HCT116 (cell line): ENCODE measurements at regions not wholly inside any gene's neighbourhood (a gene's known extent, or its start where the extent isn't known, plus 50 kb on each side); places are given as distances from the start of the nearest gene placed in this dataset.

Source experiments
- ATAC-seq: fragments of 200-7000 bp; cut with Tn5 transposase; 2 replicates; pipeline ENCODE4 v1.9.1; 2020; ENCODE audit warnings: mild to moderate bottlenecking, moderate library complexity
- BruUV-seq: library from RNA; stranded (reverse); fragments of 400-500 nt; replicated peaks from 2 replicates; lab custom pipeline; 2021; lab: Mats Ljungman, UMichigan
- CTCF ChIA-PET: fragments of 300-600 bp; sonication (Branson Sonifier 250); formaldehyde crosslinking; loops from one replicate; lab custom pipeline; 2021; ENCODE audit warnings: antibody characterized with exemption; lab: Charles Lee
- POLR2A ChIA-PET: fragments of 300-600, 350-600 bp; sonication (Branson Sonifier 250); formaldehyde crosslinking; loops from one replicate; lab custom pipeline; 2021; ENCODE audit warnings: antibody characterized with exemption; lab: Charles Lee
- RAD21 ChIA-PET, 2 experiments: fragments of 300-600 bp; sonication (Branson Sonifier 250); formaldehyde crosslinking; loops; one replicate each; lab custom pipeline; 2023; ENCODE audit warnings: low total read pairs in 2 of 2; ENCODE audit not compliant: uncharacterized antibody in 2 of 2, unreplicated experiment in 2 of 2, low non-redundant PET in 1 of 2; lab: Charles Lee
- DNase-seq: peaks from one replicate; pipeline ENCODE4 v3.0.0-alpha.2; 2010; ENCODE audit warnings: low read depth, low spot score
- H2AFZ ChIP-seq: fragments of 200-600 bp; shearing (Covaris generic), sonication (generic); 2 replicates; pipeline ENCODE4 v1.6.1; 2017; ENCODE audit warnings: low read depth, mixed run types, mixed read lengths, antibody characterized with exemption, low read length; ENCODE audit not compliant: poor library complexity, severe bottlenecking
- H3K27ac ChIP-seq: 2 replicates; pipeline ENCODE4 v1.5.1; 2012; ENCODE audit warnings: low read depth, low read length
- H3K27me3 ChIP-seq: fragments of 200-600 bp; sonication (generic); 2 replicates; pipeline ENCODE4 v1.6.1; 2016; ENCODE audit warnings: mixed run types, low read length, mixed read lengths; ENCODE audit not compliant: insufficient read depth
- H3K36me3 ChIP-seq, 2 experiments: fragments of 200-500 bp in 1 of 2; fragments of 200-600 bp in 1 of 2; sonication (Bioruptor generic) in 1 of 2; sonication (generic) in 1 of 2; 2 replicates each; pipeline versions ENCODE4 v1.5.1 to v1.6.1; 2014 to 2016; ENCODE audit warnings: low read length in 2 of 2, inconsistent platforms in 1 of 2, mixed read lengths in 1 of 2, mixed run types in 1 of 2; ENCODE audit not compliant: insufficient read depth in 2 of 2, control insufficient read depth in 1 of 2
- H3K4me1 ChIP-seq, 2 experiments: fragments of 200-600 bp in 1 of 2; sonication (generic) in 1 of 2; 2 replicates each; pipeline versions ENCODE4 v1.5.1 to v1.6.1; 2012 to 2017; ENCODE audit warnings: low read length in 2 of 2, inconsistent platforms in 1 of 2, mild to moderate bottlenecking in 1 of 2, mixed read lengths in 1 of 2, mixed run types in 1 of 2, moderate library complexity in 1 of 2; ENCODE audit not compliant: insufficient read depth in 2 of 2, control insufficient read depth in 1 of 2
- H3K4me2 ChIP-seq: fragments of 200-600 bp; sonication (generic); 2 replicates; pipeline ENCODE4 v1.6.1; 2017; ENCODE audit warnings: mixed run types, low read length, mixed read lengths
- H3K4me3 ChIP-seq, 2 experiments: fragments of 200-600 bp in 1 of 2; sonication (generic) in 1 of 2; replicated peaks in 1 of 2; 2 replicates each; pipeline ENCODE4 v1.5.1; 2011 to 2016; ENCODE audit warnings: low read length in 2 of 2, control low read depth in 1 of 2, low read depth in 1 of 2, mild to moderate bottlenecking in 1 of 2, mixed read lengths in 1 of 2, mixed run types in 1 of 2
- H3K79me2 ChIP-seq: fragments of 200-600 bp; sonication (generic); 2 replicates; pipeline ENCODE4 v1.6.1; 2017; ENCODE audit warnings: mild to moderate bottlenecking, mixed run types, low read length, moderate library complexity, mixed read lengths; ENCODE audit not compliant: insufficient read depth
- H3K9ac ChIP-seq: fragments of 200-600 bp; sonication (generic); 2 replicates; pipeline ENCODE4 v1.6.1; 2016; ENCODE audit warnings: low read length, mixed read lengths
- H3K9me2 ChIP-seq: fragments of 200-600 bp; sonication (generic), shearing (Covaris generic); 2 replicates; pipeline ENCODE4 v1.6.1; 2017; ENCODE audit warnings: mixed run types, mild to moderate bottlenecking, moderate library complexity; ENCODE audit not compliant: insufficient read depth
- H3K9me3 ChIP-seq, 2 experiments: fragments of 200-500 bp in 1 of 2; fragments of 200-600 bp in 1 of 2; sonication (Bioruptor generic) in 1 of 2; sonication (generic) in 1 of 2; 2 replicates each; pipeline ENCODE4 v1.6.1; 2014 to 2017; ENCODE audit warnings: low read length in 2 of 2, mixed read lengths in 2 of 2, inconsistent platforms in 1 of 2, low read depth in 1 of 2, mild to moderate bottlenecking in 1 of 2, mixed run types in 1 of 2, moderate library complexity in 1 of 2; ENCODE audit not compliant: control insufficient read depth in 1 of 2, insufficient read depth in 1 of 2
- H4K20me1 ChIP-seq: fragments of 200-600 bp; sonication (generic), shearing (Covaris generic); 2 replicates; pipeline ENCODE4 v1.6.1; 2017; ENCODE audit warnings: mixed run types, mild to moderate bottlenecking, moderate library complexity; ENCODE audit not compliant: insufficient read depth
- CBX3 ChIP-seq: IDR thresholded peaks from 2 replicates; pipeline ENCODE4 v1.6.1; 2012; ENCODE audit warnings: low read depth
- CEBPB ChIP-seq: IDR thresholded peaks from 2 replicates; pipeline ENCODE4 v1.6.1; 2012; ENCODE audit warnings: low read depth
- ELF1 ChIP-seq: IDR thresholded peaks from 2 replicates; pipeline ENCODE4 v1.6.1; 2012; ENCODE audit warnings: low read depth, borderline replicate concordance
- EZH2phosphoT487 ChIP-seq: fragments of 200-600 bp; IDR thresholded peaks from 2 replicates; pipeline ENCODE4 v1.6.1; 2018; ENCODE audit warnings: antibody characterized with exemption, borderline replicate concordance
- FOSL1 ChIP-seq: IDR thresholded peaks from 2 replicates; pipeline ENCODE4 v1.6.1; 2012; ENCODE audit warnings: low read depth
- POLR2A ChIP-seq: IDR thresholded peaks from 2 replicates; pipeline ENCODE4 v1.7.0; 2011; ENCODE audit warnings: borderline replicate concordance; ENCODE audit not compliant: insufficient read depth, insufficient read length; ENCODE audit errors: extremely low read depth
- POLR2AphosphoS5 ChIP-seq: IDR thresholded peaks from 2 replicates; pipeline ENCODE4 v1.6.1; 2011; ENCODE audit warnings: mild to moderate bottlenecking, low read depth, low read length, moderate library complexity
- SIN3A ChIP-seq: IDR thresholded peaks from 2 replicates; pipeline ENCODE4 v1.6.1; 2012; ENCODE audit warnings: low read depth
- SRF ChIP-seq: IDR thresholded peaks from 2 replicates; pipeline ENCODE4 v1.6.1; 2012; ENCODE audit warnings: low read depth
- TCF7L2 ChIP-seq: IDR thresholded peaks from 2 replicates; pipeline ENCODE4 v1.7.0; 2011; ENCODE audit warnings: borderline replicate concordance, inconsistent platforms; ENCODE audit not compliant: insufficient read depth, insufficient read length; ENCODE audit errors: extremely low read depth
- ZFX ChIP-seq: fragments of 450-650 bp; IDR thresholded peaks from 2 replicates; pipeline ENCODE4 v1.6.1; 2017
- ZNF274 ChIP-seq: fragments of 200-500 bp; sonication (Bioruptor generic); IDR thresholded peaks from 2 replicates; pipeline ENCODE4 v1.6.1; 2014; ENCODE audit warnings: mild to moderate bottlenecking, low read depth, low read length, inconsistent platforms
- intact Hi-C: fragments of 100-400 bp; cut with micrococcal nuclease; formaldehyde crosslinking; loops from 2 replicates; pipeline ENCODE4 v1.10.0; 2022
- TF ChIP-seq, protein P1 (sequence below): IDR thresholded peaks from 2 replicates; pipeline ENCODE4 v1.6.1; 2012
- TF ChIP-seq, protein P2 (sequence below): IDR thresholded peaks from 2 replicates; pipeline ENCODE4 v1.6.1; 2012; ENCODE audit warnings: low read depth
- TF ChIP-seq, protein P3 (sequence below): IDR thresholded peaks from 2 replicates; pipeline ENCODE4 v1.6.1; 2011; ENCODE audit warnings: mild to moderate bottlenecking, low read length, moderate library complexity; ENCODE audit not compliant: insufficient replicate concordance; ENCODE audit errors: extremely low read depth

DNA sequence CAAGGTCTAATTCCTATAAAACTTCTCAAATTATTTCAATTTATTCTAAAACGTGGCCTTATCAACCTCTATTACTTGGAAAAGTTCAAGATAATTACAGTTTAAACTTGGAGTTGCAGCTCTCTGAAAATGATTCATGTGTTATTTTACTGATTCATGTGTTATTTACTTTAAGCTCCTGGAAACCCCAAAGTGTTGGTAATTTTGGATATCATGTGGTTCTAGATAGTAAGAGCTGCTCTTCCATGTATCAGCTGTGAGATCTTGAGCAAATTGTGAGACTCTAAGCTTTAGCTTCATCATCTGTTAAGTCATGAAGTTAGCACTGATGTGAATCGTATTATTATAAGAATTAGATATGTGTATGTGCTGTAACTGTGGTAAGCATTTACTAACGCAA is 749.2 kb downstream of the TLE4 start:
- ATAC-seq (no peak), DNase-seq (no peak)
- TF ChIP-seq TCF7L2: no peak
- TF ChIP-seq EZH2phosphoT487: no peak
- no peak for TF ChIP-seq ELF1
- TF ChIP-seq, protein P1, sequence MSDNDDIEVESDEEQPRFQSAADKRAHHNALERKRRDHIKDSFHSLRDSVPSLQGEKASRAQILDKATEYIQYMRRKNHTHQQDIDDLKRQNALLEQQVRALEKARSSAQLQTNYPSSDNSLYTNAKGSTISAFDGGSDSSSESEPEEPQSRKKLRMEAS: no peak
- TF ChIP-seq ZNF274: no peak
- no peak for TF ChIP-seq SIN3A
- TF ChIP-seq, protein P2, sequence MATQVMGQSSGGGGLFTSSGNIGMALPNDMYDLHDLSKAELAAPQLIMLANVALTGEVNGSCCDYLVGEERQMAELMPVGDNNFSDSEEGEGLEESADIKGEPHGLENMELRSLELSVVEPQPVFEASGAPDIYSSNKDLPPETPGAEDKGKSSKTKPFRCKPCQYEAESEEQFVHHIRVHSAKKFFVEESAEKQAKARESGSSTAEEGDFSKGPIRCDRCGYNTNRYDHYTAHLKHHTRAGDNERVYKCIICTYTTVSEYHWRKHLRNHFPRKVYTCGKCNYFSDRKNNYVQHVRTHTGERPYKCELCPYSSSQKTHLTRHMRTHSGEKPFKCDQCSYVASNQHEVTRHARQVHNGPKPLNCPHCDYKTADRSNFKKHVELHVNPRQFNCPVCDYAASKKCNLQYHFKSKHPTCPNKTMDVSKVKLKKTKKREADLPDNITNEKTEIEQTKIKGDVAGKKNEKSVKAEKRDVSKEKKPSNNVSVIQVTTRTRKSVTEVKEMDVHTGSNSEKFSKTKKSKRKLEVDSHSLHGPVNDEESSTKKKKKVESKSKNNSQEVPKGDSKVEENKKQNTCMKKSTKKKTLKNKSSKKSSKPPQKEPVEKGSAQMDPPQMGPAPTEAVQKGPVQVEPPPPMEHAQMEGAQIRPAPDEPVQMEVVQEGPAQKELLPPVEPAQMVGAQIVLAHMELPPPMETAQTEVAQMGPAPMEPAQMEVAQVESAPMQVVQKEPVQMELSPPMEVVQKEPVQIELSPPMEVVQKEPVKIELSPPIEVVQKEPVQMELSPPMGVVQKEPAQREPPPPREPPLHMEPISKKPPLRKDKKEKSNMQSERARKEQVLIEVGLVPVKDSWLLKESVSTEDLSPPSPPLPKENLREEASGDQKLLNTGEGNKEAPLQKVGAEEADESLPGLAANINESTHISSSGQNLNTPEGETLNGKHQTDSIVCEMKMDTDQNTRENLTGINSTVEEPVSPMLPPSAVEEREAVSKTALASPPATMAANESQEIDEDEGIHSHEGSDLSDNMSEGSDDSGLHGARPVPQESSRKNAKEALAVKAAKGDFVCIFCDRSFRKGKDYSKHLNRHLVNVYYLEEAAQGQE: no peak
- no peak for TF ChIP-seq CBX3
- no peak for TF ChIP-seq SRF
- TF ChIP-seq FOSL1: no peak
- no peak for TF ChIP-seq ZFX
- TF ChIP-seq CEBPB: no peak
- no peak for TF ChIP-seq POLR2A
- no peak for TF ChIP-seq POLR2AphosphoS5
- TF ChIP-seq, protein P3, sequence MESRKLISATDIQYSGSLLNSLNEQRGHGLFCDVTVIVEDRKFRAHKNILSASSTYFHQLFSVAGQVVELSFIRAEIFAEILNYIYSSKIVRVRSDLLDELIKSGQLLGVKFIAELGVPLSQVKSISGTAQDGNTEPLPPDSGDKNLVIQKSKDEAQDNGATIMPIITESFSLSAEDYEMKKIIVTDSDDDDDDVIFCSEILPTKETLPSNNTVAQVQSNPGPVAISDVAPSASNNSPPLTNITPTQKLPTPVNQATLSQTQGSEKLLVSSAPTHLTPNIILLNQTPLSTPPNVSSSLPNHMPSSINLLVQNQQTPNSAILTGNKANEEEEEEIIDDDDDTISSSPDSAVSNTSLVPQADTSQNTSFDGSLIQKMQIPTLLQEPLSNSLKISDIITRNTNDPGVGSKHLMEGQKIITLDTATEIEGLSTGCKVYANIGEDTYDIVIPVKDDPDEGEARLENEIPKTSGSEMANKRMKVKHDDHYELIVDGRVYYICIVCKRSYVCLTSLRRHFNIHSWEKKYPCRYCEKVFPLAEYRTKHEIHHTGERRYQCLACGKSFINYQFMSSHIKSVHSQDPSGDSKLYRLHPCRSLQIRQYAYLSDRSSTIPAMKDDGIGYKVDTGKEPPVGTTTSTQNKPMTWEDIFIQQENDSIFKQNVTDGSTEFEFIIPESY: no peak
- Histone ChIP-seq H3K27ac (no peak overlapping the region), H3K9me2 (no peaks in the 10 kb centered on the region), H3K9ac (no peak overlapping the region), H3K27me3 (no peaks in the 10 kb centered on the region), H4K20me1 (no peaks in the 10 kb centered on the region), H3K9me3 (peaks cover 6 to 21% of the 10 kb centered on the region in 2 experiments; a peak in 3 of 4 replicates), H3K4me1 (no peaks in the 10 kb centered on the region), H2AFZ (no peak overlapping the region), H3K79me2 (no peaks in the 10 kb centered on the region), H3K4me2 (no peak overlapping the region), H3K36me3 (no peaks in the 10 kb centered on the region), H3K4me3 (no peak overlapping the region)
- intact Hi-C loops: no loop called here
- no TSS peak for BruUV-seq
- ChIA-PET POLR2A (no interaction called here), CTCF (no interaction called here), RAD21 (no interaction called here)
